ENCODE measurements at regions not wholly inside any gene's neighbourhood (a gene's known extent, or its start where the extent isn't known, plus 50 kb on each side); places are given as distances from the start of the nearest gene placed in this dataset.

DNA sequence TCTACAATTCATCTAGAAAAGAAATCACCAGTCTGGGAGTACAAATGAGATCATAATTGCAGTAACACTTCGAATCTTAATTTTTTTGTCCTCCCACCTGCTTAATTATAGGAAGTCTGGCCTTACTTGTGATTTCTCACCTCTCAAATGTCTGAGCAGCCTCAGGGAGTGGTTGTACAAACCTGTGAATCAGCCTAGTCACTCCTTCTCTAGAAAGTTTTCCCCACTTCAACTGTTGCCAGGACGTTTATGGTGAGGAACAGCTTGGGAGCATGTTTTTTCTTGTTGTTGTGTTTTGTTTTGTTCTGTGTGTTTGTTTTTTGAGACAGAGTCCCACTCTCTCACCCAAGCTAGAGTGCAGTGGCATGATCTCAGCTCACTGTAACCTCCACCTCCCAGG, 50.3 kb upstream of the CLDN10 start:
- no TSS peak for BruUV-seq (replicated peaks)
- TF ChIP-seq FOS (IDR thresholded peaks at IDR 0.05; ENCODE audit: borderline replicate concordance, insufficient read depth, low read length) (no peak), MYC (IDR thresholded peaks at IDR 0.05; ENCODE audit: low read depth, low read length) (no peak), POLR2A (IDR thresholded peaks at IDR 0.05; ENCODE audit: low read depth, low read length) (no peak), POLR2AphosphoS5 (IDR thresholded peaks at IDR 0.05; ENCODE audit: insufficient read depth, low read depth, low read length) (no peak)
- TF ChIP-seq, protein P1, sequence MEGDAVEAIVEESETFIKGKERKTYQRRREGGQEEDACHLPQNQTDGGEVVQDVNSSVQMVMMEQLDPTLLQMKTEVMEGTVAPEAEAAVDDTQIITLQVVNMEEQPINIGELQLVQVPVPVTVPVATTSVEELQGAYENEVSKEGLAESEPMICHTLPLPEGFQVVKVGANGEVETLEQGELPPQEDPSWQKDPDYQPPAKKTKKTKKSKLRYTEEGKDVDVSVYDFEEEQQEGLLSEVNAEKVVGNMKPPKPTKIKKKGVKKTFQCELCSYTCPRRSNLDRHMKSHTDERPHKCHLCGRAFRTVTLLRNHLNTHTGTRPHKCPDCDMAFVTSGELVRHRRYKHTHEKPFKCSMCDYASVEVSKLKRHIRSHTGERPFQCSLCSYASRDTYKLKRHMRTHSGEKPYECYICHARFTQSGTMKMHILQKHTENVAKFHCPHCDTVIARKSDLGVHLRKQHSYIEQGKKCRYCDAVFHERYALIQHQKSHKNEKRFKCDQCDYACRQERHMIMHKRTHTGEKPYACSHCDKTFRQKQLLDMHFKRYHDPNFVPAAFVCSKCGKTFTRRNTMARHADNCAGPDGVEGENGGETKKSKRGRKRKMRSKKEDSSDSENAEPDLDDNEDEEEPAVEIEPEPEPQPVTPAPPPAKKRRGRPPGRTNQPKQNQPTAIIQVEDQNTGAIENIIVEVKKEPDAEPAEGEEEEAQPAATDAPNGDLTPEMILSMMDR (IDR thresholded peaks at IDR 0.05; ENCODE audit: extremely low read depth in 1 of 2, insufficient read depth in 1 of 2, low read depth in 1 of 2, low read length in 2 of 2) = no peak
- TF ChIP-seq, protein P2, sequence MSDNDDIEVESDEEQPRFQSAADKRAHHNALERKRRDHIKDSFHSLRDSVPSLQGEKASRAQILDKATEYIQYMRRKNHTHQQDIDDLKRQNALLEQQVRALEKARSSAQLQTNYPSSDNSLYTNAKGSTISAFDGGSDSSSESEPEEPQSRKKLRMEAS (IDR thresholded peaks at IDR 0.05; ENCODE audit: insufficient read depth, insufficient read length) = no peak
- Histone ChIP-seq H3K79me2 (ENCODE audit: control insufficient read depth, insufficient read depth, low read length) (no peaks in the 10 kb centered on the region), H3K4me3 (replicated peaks in 1 of 3; ENCODE audit: insufficient read depth in 1 of 3, low read depth in 1 of 3, low read length in 3 of 3) (no peak overlapping the region), H3K27ac (ENCODE audit: insufficient read depth, low read depth, low read length) (no peak overlapping the region), H3K9me3 (replicated peaks; ENCODE audit: control insufficient read depth, insufficient read depth, low read length) (no peaks in the 10 kb centered on the region), H3K9ac (replicated peaks; ENCODE audit: extremely low read depth, insufficient read depth, low read length) (no peak overlapping the region), H3K4me1 (ENCODE audit: control insufficient read depth, extremely low read depth, insufficient read depth, low read length) (no peaks in the 10 kb centered on the region), H3K9me1 (replicated peaks; ENCODE audit: control insufficient read depth, extremely low read depth, insufficient read depth, low read length) (no peaks in the 10 kb centered on the region), H3K36me3 (ENCODE audit: control insufficient read depth in 2 of 2, extremely low read depth in 1 of 2, insufficient read depth in 2 of 2, low read length in 2 of 2) (no peaks in the 10 kb centered on the region), H2AFZ (ENCODE audit: low read depth, low read length) (no peak overlapping the region), H3K27me3 (ENCODE audit: control insufficient read depth in 2 of 2, insufficient read depth in 2 of 2, low read length in 2 of 2) (peaks cover 0 to 7% of the 10 kb centered on the region in 2 experiments), H3K4me2 (ENCODE audit: insufficient read depth, low read length) (no peak overlapping the region), H4K20me1 (replicated peaks; ENCODE audit: control insufficient read depth, extremely low read depth, insufficient read depth, low read length) (no peaks in the 10 kb centered on the region)
- POLR2A ChIA-PET = no interaction called here
- intact Hi-C loops (cut with micrococcal nuclease) (no loop called here), dilution Hi-C loops (cut with MboI; ENCODE audit: extremely low pct_ligation_motif_present, low sequenced_read_pairs) (no loop called here)
- CTCF ChIA-PET = interaction anchor here (1.1 to 2.2 kb wide), 5 partner anchors 10 to 62 kb away, joined by 3 to 8 read pairs (median 5); no protein-coding TSS in a partner anchor
- FAIRE-seq = no peak
- no peak for DNase-seq (ENCODE audit: low read depth, low spot score)
